ENCODE measurements at regions not wholly inside any gene's neighbourhood (a gene's known extent, or its start where the extent isn't known, plus 50 kb on each side); places are given as distances from the start of the nearest gene placed in this dataset.
"Not testable (repeated sequence)": the region's sequence is repeated elsewhere in the genome, so short reads cannot be mapped to it uniquely, and the experiment has no call there.

DNA sequence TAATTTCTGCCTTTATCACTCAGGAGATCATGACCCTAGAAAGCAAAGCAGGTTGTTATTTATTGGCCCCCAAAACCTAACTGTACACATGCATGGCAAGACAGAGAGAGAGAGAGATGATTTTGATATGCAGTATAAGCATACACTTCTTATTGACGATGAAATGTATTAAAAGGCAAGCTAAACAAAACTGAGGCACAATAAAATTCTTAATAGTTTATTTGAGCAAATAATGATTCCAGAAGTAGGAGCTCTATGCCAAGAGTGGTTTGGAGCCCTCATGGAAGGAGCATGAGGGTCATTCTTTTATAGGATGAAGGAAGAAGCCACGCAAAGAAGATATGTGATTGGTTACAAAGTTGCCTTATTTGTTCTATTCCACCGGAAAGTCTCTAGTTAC is 616.0 kb downstream of the FBXO15 start:
- no peak for ATAC-seq
- TF ChIP-seq PPARA (CRISPR knock-in tag; IDR thresholded peaks at IDR 0.05; ENCODE audit: borderline replicate concordance): no peak
- TF ChIP-seq, protein P1, sequence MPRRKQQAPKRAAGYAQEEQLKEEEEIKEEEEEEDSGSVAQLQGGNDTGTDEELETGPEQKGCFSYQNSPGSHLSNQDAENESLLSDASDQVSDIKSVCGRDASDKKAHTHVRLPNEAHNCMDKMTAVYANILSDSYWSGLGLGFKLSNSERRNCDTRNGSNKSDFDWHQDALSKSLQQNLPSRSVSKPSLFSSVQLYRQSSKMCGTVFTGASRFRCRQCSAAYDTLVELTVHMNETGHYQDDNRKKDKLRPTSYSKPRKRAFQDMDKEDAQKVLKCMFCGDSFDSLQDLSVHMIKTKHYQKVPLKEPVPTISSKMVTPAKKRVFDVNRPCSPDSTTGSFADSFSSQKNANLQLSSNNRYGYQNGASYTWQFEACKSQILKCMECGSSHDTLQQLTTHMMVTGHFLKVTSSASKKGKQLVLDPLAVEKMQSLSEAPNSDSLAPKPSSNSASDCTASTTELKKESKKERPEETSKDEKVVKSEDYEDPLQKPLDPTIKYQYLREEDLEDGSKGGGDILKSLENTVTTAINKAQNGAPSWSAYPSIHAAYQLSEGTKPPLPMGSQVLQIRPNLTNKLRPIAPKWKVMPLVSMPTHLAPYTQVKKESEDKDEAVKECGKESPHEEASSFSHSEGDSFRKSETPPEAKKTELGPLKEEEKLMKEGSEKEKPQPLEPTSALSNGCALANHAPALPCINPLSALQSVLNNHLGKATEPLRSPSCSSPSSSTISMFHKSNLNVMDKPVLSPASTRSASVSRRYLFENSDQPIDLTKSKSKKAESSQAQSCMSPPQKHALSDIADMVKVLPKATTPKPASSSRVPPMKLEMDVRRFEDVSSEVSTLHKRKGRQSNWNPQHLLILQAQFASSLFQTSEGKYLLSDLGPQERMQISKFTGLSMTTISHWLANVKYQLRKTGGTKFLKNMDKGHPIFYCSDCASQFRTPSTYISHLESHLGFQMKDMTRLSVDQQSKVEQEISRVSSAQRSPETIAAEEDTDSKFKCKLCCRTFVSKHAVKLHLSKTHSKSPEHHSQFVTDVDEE (CRISPR knock-in tag; IDR thresholded peaks at IDR 0.05): no peak
- TF ChIP-seq, protein P2, sequence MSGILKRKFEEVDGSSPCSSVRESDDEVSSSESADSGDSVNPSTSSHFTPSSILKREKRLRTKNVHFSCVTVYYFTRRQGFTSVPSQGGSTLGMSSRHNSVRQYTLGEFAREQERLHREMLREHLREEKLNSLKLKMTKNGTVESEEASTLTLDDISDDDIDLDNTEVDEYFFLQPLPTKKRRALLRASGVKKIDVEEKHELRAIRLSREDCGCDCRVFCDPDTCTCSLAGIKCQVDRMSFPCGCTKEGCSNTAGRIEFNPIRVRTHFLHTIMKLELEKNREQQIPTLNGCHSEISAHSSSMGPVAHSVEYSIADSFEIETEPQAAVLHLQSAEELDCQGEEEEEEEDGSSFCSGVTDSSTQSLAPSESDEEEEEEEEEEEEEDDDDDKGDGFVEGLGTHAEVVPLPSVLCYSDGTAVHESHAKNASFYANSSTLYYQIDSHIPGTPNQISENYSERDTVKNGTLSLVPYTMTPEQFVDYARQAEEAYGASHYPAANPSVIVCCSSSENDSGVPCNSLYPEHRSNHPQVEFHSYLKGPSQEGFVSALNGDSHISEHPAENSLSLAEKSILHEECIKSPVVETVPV (CRISPR knock-in tag; IDR thresholded peaks at IDR 0.05): no peak
- no peak for TF ChIP-seq TOX (CRISPR knock-in tag; IDR thresholded peaks at IDR 0.05; ENCODE audit: borderline replicate concordance)
- no peak for TF ChIP-seq ZNF70 (CRISPR knock-in tag; IDR thresholded peaks at IDR 0.05)
- no peak for TF ChIP-seq ZC3H10 (CRISPR knock-in tag; IDR thresholded peaks at IDR 0.05)
- no peak for TF ChIP-seq ZFP3 (CRISPR knock-in tag; IDR thresholded peaks at IDR 0.05)
- TF ChIP-seq OSR1 (CRISPR knock-in tag; IDR thresholded peaks at IDR 0.05): no peak
- no peak for TF ChIP-seq RARB (CRISPR knock-in tag; IDR thresholded peaks at IDR 0.05)
- TF ChIP-seq BACH2 (CRISPR knock-in tag; IDR thresholded peaks at IDR 0.05; ENCODE audit: borderline replicate concordance): no peak
- TF ChIP-seq ESRRG (CRISPR knock-in tag; IDR thresholded peaks at IDR 0.05): no peak
- TF ChIP-seq, protein P3, sequence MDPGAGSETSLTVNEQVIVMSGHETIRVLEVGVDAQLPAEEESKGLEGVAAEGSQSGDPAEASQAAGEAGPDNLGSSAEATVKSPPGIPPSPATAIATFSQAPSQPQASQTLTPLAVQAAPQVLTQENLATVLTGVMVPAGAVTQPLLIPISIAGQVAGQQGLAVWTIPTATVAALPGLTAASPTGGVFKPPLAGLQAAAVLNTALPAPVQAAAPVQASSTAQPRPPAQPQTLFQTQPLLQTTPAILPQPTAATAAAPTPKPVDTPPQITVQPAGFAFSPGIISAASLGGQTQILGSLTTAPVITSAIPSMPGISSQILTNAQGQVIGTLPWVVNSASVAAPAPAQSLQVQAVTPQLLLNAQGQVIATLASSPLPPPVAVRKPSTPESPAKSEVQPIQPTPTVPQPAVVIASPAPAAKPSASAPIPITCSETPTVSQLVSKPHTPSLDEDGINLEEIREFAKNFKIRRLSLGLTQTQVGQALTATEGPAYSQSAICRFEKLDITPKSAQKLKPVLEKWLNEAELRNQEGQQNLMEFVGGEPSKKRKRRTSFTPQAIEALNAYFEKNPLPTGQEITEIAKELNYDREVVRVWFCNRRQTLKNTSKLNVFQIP (CRISPR knock-in tag; IDR thresholded peaks at IDR 0.05; ENCODE audit: borderline replicate concordance, low read depth): no peak

DNA sequence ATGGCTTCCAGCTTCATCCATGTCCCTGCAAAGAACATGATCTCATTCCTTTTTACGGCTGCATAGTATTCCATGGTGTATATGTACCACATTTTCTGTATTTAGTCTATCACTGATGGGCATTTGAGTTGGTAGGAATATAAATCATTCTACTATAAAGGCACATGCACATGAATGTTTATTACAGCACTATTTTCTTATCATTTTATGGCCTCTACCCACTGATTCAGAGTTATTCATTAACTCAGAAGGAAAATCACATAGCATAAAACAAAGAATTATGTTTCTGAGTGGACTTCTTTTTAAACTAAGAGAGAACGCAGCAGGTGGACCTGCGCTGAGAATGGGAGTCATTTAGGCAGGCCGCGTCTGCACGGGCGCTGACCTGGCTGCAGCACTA is 619.6 kb downstream of the FBXO15 start:
- ATAC-seq: no peak
- no peak for TF ChIP-seq RARB (CRISPR knock-in tag; IDR thresholded peaks at IDR 0.05)
- no peak for TF ChIP-seq SNAI2 (CRISPR knock-in tag; IDR thresholded peaks at IDR 0.05)

DNA sequence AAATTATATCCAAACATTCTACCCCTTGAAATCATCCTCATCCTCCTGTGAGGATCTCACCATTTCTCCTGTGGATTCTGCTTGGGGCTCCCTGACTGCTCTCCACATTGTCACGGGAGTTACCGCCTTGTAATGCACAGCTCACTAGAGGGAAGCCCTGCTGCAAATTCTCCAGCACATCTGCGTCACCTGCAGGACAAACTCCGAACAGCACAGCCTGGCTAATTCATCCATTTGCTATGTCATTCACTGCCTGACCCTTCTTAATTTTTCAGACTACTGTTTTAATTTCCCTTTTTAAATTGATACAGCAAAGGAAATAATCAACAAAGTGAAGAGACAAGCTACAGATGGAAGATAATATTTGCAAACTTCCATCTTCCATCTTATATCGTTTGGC is 627.4 kb downstream of the FBXO15 start:
- ATAC-seq: peak; percentile 53
- TF ChIP-seq TCF4 (CRISPR knock-in tag; IDR thresholded peaks at IDR 0.05; ENCODE audit: borderline replicate concordance): no peak
- no peak for TF ChIP-seq ZNF565 (CRISPR knock-in tag; conservative IDR thresholded peaks at IDR 0.05; ENCODE audit: low read depth)
- TF ChIP-seq ZC3H10 (CRISPR knock-in tag; IDR thresholded peaks at IDR 0.05): no peak
- TF ChIP-seq, protein P2 (CRISPR knock-in tag; IDR thresholded peaks at IDR 0.05): no peak
- no peak for TF ChIP-seq ARNTL (CRISPR knock-in tag; IDR thresholded peaks at IDR 0.05; ENCODE audit: borderline replicate concordance, low read depth)
- TF ChIP-seq, protein P4, sequence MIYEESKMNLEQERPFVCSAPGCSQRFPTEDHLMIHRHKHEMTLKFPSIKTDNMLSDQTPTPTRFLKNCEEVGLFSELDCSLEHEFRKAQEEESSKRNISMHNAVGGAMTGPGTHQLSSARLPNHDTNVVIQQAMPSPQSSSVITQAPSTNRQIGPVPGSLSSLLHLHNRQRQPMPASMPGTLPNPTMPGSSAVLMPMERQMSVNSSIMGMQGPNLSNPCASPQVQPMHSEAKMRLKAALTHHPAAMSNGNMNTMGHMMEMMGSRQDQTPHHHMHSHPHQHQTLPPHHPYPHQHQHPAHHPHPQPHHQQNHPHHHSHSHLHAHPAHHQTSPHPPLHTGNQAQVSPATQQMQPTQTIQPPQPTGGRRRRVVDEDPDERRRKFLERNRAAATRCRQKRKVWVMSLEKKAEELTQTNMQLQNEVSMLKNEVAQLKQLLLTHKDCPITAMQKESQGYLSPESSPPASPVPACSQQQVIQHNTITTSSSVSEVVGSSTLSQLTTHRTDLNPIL (CRISPR knock-in tag; IDR thresholded peaks at IDR 0.05; ENCODE audit: low read depth): no peak
- TF ChIP-seq, protein P1 (CRISPR knock-in tag; IDR thresholded peaks at IDR 0.05): no peak
- no peak for TF ChIP-seq ZNF70 (CRISPR knock-in tag; IDR thresholded peaks at IDR 0.05)
- no peak for TF ChIP-seq RARB (CRISPR knock-in tag; IDR thresholded peaks at IDR 0.05)
- TF ChIP-seq ZNF8 (CRISPR knock-in tag; IDR thresholded peaks at IDR 0.05): no peak
- TF ChIP-seq ZFP30 (CRISPR knock-in tag; IDR thresholded peaks at IDR 0.05): no peak
- TF ChIP-seq BACH2 (CRISPR knock-in tag; IDR thresholded peaks at IDR 0.05; ENCODE audit: borderline replicate concordance): no peak
- no peak for TF ChIP-seq TOX (CRISPR knock-in tag; IDR thresholded peaks at IDR 0.05; ENCODE audit: borderline replicate concordance)

DNA sequence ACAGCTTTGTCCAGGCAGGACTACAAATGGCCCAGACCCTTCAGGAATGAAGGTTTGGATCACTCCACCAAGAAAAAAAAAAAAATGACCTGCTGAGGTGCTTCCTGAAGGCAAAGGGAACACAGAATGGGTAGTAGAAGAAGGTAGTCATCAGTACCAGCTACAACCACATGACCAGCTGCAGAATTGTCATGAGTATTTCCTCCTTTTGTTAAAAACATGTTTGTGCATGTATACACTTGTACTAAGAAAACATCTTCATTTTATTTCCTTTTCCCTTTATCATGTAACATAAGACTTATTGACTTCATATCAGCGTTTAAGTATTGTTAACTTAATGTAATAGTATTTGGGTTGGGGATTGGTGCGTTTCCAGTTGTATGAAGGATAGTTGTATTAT is 631.6 kb downstream of the FBXO15 start:
- ATAC-seq: not testable (repeated sequence)
